ENCODE measurements at regions not wholly inside any gene's neighbourhood (a gene's known extent, or its start where the extent isn't known, plus 50 kb on each side); places are given as distances from the start of the nearest gene placed in this dataset.

DNA sequence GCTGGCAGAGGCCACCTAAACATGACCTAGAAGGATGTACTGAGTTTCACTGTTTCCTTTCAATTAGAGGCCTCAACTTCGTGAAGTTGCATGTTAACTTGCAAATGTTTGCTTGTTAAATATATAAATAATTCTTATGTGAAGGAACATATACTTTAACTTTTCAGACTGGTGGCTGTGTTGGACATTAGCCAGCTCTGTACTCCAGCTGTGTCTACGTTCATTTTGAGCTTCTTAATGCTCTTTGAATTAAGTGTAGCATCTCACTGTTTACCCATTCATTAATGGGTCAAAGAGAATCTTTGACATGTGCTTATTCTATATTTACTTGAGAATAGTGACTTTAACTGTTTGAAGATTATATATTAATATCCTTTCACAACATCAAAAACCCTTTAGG, 823.2 kb upstream of the ID2 start:
- no peak overlapping the region for H3K4ac ChIP-seq (ENCODE audit: low read length)
- no peak overlapping the region for H2AK5ac ChIP-seq (ENCODE audit: low read depth, low read length)
- no peak overlapping the region for H3K18ac ChIP-seq (ENCODE audit: low read length)
- no peaks in the 10 kb centered on the region for H3K4me1 ChIP-seq (ENCODE audit: control insufficient read depth in 2 of 2, insufficient read depth in 1 of 2, low read depth in 1 of 2, low read length in 2 of 2)
- H3K27ac ChIP-seq (replicated peaks; ENCODE audit: low read length), result no peak overlapping the region
- no peak overlapping the region for H2BK5ac ChIP-seq (ENCODE audit: low read length)
- H3K4me2 ChIP-seq (ENCODE audit: insufficient read depth, low read length, poor library complexity, severe bottlenecking), result no peak overlapping the region
- no peaks in the 10 kb centered on the region for H3K79me1 ChIP-seq (ENCODE audit: low read depth, low read length)
- no peaks in the 10 kb centered on the region for H3K36me3 ChIP-seq (replicated peaks in 1 of 2; ENCODE audit: control insufficient read depth in 2 of 2, insufficient read depth in 2 of 2, low read length in 2 of 2)
- H4K91ac ChIP-seq (ENCODE audit: low read depth, low read length, poor library complexity), result no peak overlapping the region
- no peak overlapping the region for H3K23ac ChIP-seq (ENCODE audit: low read depth, low read length, poor library complexity)
- H3K9ac ChIP-seq (ENCODE audit: low read depth, low read length, poor library complexity), result no peak overlapping the region
- H2BK120ac ChIP-seq (ENCODE audit: low read depth, low read length), result no peak overlapping the region
- H3K9me3 ChIP-seq (replicated peaks in 1 of 2; ENCODE audit: control insufficient read depth in 2 of 2, insufficient read depth in 1 of 2, low read depth in 1 of 2, low read length in 2 of 2), result no peaks in the 10 kb centered on the region
- DNase-seq (ENCODE audit: low spot score), result no peak
- H3K4me3 ChIP-seq (ENCODE audit: low read length in 2 of 2), result no peak overlapping the region
- no peak overlapping the region for H2BK12ac ChIP-seq (ENCODE audit: low read length)
- no peaks in the 10 kb centered on the region for H3K27me3 ChIP-seq (ENCODE audit: control insufficient read depth in 3 of 3, insufficient read depth in 3 of 3, low read depth in 1 of 3, low read length in 3 of 3)
- no peak overlapping the region for H3K14ac ChIP-seq (ENCODE audit: low read length)
- no peak overlapping the region for H4K8ac ChIP-seq (ENCODE audit: low read depth, low read length)
- H2AFZ ChIP-seq (ENCODE audit: low read length), result no peak overlapping the region
- WGBS, 2 donors (ENCODE audit: extremely low coverage in 2 of 2, insufficient read length in 2 of 2, insufficient replicate concordance in 1 of 2), result no CpG with 5 or more reads among the region's 2 CpGs
- no peak overlapping the region for H2BK15ac ChIP-seq (ENCODE audit: low read length)

DNA sequence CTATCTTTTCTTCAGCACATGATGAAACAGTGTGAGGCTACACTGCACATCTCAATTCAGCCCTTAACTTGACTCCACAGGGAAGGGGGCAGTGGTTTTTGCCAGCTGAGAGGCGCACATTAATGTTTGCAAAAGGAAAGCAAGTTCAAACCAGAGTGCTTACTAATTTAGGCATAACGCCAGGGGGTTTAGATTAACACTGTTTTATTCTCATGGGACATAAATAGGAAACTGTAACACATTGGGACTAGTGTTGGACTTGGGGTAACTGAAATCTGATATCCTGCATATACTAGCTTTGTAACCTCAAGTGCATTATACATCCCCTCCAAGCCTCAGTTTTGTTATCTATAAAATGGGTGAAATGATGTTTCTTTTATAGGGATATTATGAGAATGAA, 821.2 kb upstream of the ID2 start:
- Histone ChIP-seq H3K14ac (ENCODE audit: low read length) (no peak overlapping the region), H3K9me3 (replicated peaks in 1 of 2; ENCODE audit: control insufficient read depth in 2 of 2, insufficient read depth in 1 of 2, low read depth in 1 of 2, low read length in 2 of 2) (no peaks in the 10 kb centered on the region), H2AFZ (ENCODE audit: low read length) (no peak overlapping the region), H3K36me3 (replicated peaks in 1 of 2; ENCODE audit: control insufficient read depth in 2 of 2, insufficient read depth in 2 of 2, low read length in 2 of 2) (no peaks in the 10 kb centered on the region), H3K27ac (replicated peaks; ENCODE audit: low read length) (no peak overlapping the region), H3K4me2 (ENCODE audit: insufficient read depth, low read length, poor library complexity, severe bottlenecking) (no peak overlapping the region), H2BK5ac (ENCODE audit: low read length) (no peak overlapping the region), H2BK12ac (ENCODE audit: low read length) (no peak overlapping the region), H3K79me1 (ENCODE audit: low read depth, low read length) (no peaks in the 10 kb centered on the region), H3K4me3 (ENCODE audit: low read length in 2 of 2) (no peak overlapping the region), H2BK120ac (ENCODE audit: low read depth, low read length) (no peak overlapping the region), H3K18ac (ENCODE audit: low read length) (no peak overlapping the region), H3K4ac (ENCODE audit: low read length) (no peak overlapping the region), H4K8ac (ENCODE audit: low read depth, low read length) (no peak overlapping the region), H3K9ac (ENCODE audit: low read depth, low read length, poor library complexity) (no peak overlapping the region), H3K23ac (ENCODE audit: low read depth, low read length, poor library complexity) (no peak overlapping the region), H4K91ac (ENCODE audit: low read depth, low read length, poor library complexity) (no peak overlapping the region), H3K4me1 (ENCODE audit: control insufficient read depth in 2 of 2, insufficient read depth in 1 of 2, low read depth in 1 of 2, low read length in 2 of 2) (no peaks in the 10 kb centered on the region), H2AK5ac (ENCODE audit: low read depth, low read length) (no peak overlapping the region), H2BK15ac (ENCODE audit: low read length) (no peak overlapping the region), H3K27me3 (ENCODE audit: control insufficient read depth in 3 of 3, insufficient read depth in 3 of 3, low read depth in 1 of 3, low read length in 3 of 3) (no peaks in the 10 kb centered on the region)
- WGBS, 2 donors (ENCODE audit: extremely low coverage in 2 of 2, insufficient read length in 2 of 2, insufficient replicate concordance in 1 of 2), result no CpG with 5 or more reads among the region's 2 CpGs
- DNase-seq (ENCODE audit: low spot score), result no peak

DNA sequence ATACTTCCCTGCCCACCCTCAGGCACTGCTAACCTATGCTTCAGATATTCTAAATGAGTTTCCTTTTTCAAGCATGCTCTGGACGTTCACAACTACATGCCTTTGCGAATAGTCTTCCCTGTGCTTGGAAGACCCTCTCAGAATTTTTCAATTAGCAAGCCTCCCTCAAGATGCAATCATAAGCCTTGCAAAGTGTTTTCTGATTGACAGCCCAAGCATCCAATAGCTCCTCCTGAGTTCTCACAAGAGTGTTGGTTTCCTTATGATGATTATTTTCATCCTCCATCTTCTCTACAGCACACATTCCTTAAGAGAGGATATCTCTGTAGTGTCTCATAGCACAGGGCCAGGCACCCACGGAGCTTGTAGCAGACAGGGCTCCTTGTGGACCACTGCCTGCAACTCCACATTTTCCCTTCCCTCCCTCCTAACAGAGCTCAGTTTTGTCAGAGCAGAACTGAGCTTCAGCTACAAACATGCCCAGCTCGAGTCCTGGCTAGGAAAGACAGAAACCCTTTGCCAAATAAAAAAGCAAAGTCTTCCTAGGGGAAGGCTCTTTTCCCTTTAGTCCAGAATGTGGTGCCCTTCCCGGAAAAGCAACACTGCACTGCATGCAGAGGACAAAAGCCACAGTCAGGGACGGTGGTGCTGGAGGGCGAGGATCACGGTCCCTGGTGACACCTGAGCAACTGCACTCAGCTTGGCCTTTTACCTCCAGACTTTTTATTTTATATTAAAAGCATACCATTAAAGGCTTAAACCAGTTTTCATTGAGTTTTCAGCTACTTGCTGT, 819.8 kb upstream of the ID2 start:
- Histone ChIP-seq H3K79me1 (ENCODE audit: low read depth, low read length) (no peaks in the 10 kb centered on the region), H3K4me1 (ENCODE audit: control insufficient read depth in 2 of 2, insufficient read depth in 1 of 2, low read depth in 1 of 2, low read length in 2 of 2) (no peaks in the 10 kb centered on the region), H4K91ac (ENCODE audit: low read depth, low read length, poor library complexity) (no peak overlapping the region), H3K23ac (ENCODE audit: low read depth, low read length, poor library complexity) (no peak overlapping the region), H2AFZ (ENCODE audit: low read length) (no peak overlapping the region), H3K18ac (ENCODE audit: low read length) (no peak overlapping the region), H2BK120ac (ENCODE audit: low read depth, low read length) (no peak overlapping the region), H2BK12ac (ENCODE audit: low read length) (no peak overlapping the region), H3K36me3 (replicated peaks in 1 of 2; ENCODE audit: control insufficient read depth in 2 of 2, insufficient read depth in 2 of 2, low read length in 2 of 2) (no peaks in the 10 kb centered on the region), H3K14ac (ENCODE audit: low read length) (no peak overlapping the region), H2BK5ac (ENCODE audit: low read length) (no peak overlapping the region), H3K4me3 (ENCODE audit: low read length in 2 of 2) (no peak overlapping the region), H3K4me2 (ENCODE audit: insufficient read depth, low read length, poor library complexity, severe bottlenecking) (no peak overlapping the region), H3K9me3 (replicated peaks in 1 of 2; ENCODE audit: control insufficient read depth in 2 of 2, insufficient read depth in 1 of 2, low read depth in 1 of 2, low read length in 2 of 2) (no peaks in the 10 kb centered on the region), H4K8ac (ENCODE audit: low read depth, low read length) (no peak overlapping the region), H3K27me3 (ENCODE audit: control insufficient read depth in 3 of 3, insufficient read depth in 3 of 3, low read depth in 1 of 3, low read length in 3 of 3) (no peaks in the 10 kb centered on the region), H3K9ac (ENCODE audit: low read depth, low read length, poor library complexity) (no peak overlapping the region), H2BK15ac (ENCODE audit: low read length) (no peak overlapping the region), H3K27ac (replicated peaks; ENCODE audit: low read length) (no peak overlapping the region), H3K4ac (ENCODE audit: low read length) (no peak overlapping the region), H2AK5ac (ENCODE audit: low read depth, low read length) (no peak overlapping the region)
- no CpG with 5 or more reads among the region's 8 CpGs for WGBS, 2 donors (ENCODE audit: extremely low coverage in 2 of 2, insufficient read length in 2 of 2, insufficient replicate concordance in 1 of 2)
- DNase-seq (ENCODE audit: low spot score), result no peak

DNA sequence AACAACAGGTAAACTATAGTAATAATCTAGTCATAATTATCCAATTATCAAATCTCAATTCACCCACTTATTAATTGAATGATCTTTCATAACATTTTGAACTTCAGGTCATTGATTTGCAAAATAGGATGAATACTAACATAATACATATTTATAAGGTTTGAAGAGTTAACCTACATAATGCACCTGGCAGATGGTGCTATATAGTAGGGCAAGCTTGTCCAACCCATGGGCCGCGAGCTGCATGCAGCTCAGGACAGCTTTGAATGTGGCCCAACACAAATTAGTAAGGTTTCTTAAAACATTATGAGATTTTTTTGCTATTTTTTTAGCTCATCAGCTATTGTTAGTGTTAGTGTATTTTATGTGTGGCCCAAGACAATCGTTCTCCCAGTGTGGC, 815.8 kb upstream of the ID2 start:
- Histone ChIP-seq H2BK15ac (ENCODE audit: low read length) (no peak overlapping the region), H4K8ac (ENCODE audit: low read depth, low read length) (no peak overlapping the region), H3K4me3 (ENCODE audit: low read length in 2 of 2) (no peak overlapping the region), H3K27me3 (ENCODE audit: control insufficient read depth in 3 of 3, insufficient read depth in 3 of 3, low read depth in 1 of 3, low read length in 3 of 3) (no peaks in the 10 kb centered on the region), H3K9ac (ENCODE audit: low read depth, low read length, poor library complexity) (no peak overlapping the region), H3K4me2 (ENCODE audit: insufficient read depth, low read length, poor library complexity, severe bottlenecking) (no peak overlapping the region), H3K14ac (ENCODE audit: low read length) (no peak overlapping the region), H3K27ac (replicated peaks; ENCODE audit: low read length) (no peak overlapping the region), H3K4me1 (ENCODE audit: control insufficient read depth in 2 of 2, insufficient read depth in 1 of 2, low read depth in 1 of 2, low read length in 2 of 2) (no peaks in the 10 kb centered on the region), H4K91ac (ENCODE audit: low read depth, low read length, poor library complexity) (no peak overlapping the region), H3K23ac (ENCODE audit: low read depth, low read length, poor library complexity) (no peak overlapping the region), H2BK12ac (ENCODE audit: low read length) (no peak overlapping the region), H3K18ac (ENCODE audit: low read length) (no peak overlapping the region), H2AK5ac (ENCODE audit: low read depth, low read length) (no peak overlapping the region), H3K79me1 (ENCODE audit: low read depth, low read length) (no peaks in the 10 kb centered on the region), H3K36me3 (replicated peaks in 1 of 2; ENCODE audit: control insufficient read depth in 2 of 2, insufficient read depth in 2 of 2, low read length in 2 of 2) (peaks cover 0 to under 1% of the 10 kb centered on the region in 2 donors), H2BK5ac (ENCODE audit: low read length) (no peak overlapping the region), H3K9me3 (replicated peaks in 1 of 2; ENCODE audit: control insufficient read depth in 2 of 2, insufficient read depth in 1 of 2, low read depth in 1 of 2, low read length in 2 of 2) (no peaks in the 10 kb centered on the region), H2BK120ac (ENCODE audit: low read depth, low read length) (no peak overlapping the region), H3K4ac (ENCODE audit: low read length) (no peak overlapping the region), H2AFZ (ENCODE audit: low read length) (no peak overlapping the region)
- WGBS, 2 donors (ENCODE audit: extremely low coverage in 2 of 2, insufficient read length in 2 of 2, insufficient replicate concordance in 1 of 2), result no CpG with 5 or more reads among the region's 3 CpGs
- no peak for DNase-seq (ENCODE audit: low spot score)

Data from neuronal stem cell (in vitro differentiated cells).